Psoas muscle (tissue), 7 donors: ENCODE measurements at regions not wholly inside any gene's neighbourhood (a gene's known extent, or its start where the extent isn't known, plus 50 kb on each side); places are given as distances from the start of the nearest gene placed in this dataset.
"Not testable (repeated sequence)": the region's sequence is repeated elsewhere in the genome, so short reads cannot be mapped to it uniquely, and the experiment has no call there.

Source experiments
- ATAC-seq, 4 donors: fragments of 200-7000 bp; cut with Tn5 transposase; one replicate each; pipeline ENCODE4 v1.9.1; 2020; ENCODE audit warnings: moderate library complexity in 3 of 4, mild to moderate bottlenecking in 2 of 4
- DNase-seq, 2 donors: peaks; one replicate each; pipeline ENCODE4 v3.0.0-alpha.2; 2020
- H3K27ac ChIP-seq: fragments of 200-600 bp; one replicate; pipeline ENCODE4 v1.8.0; 2022
- H3K27me3 ChIP-seq, 3 donors: fragments of 200-600 bp in 1 of 3; one replicate each; pipeline versions ENCODE4 v1.6.1 to v1.8.0; 2013 to 2022; ENCODE audit warnings: low read length in 2 of 3, mild to moderate bottlenecking in 2 of 3, moderate library complexity in 1 of 3; ENCODE audit not compliant: insufficient read depth in 3 of 3
- H3K36me3 ChIP-seq, 2 donors: fragments of 200-600 bp in 1 of 2; one replicate each; pipeline versions ENCODE4 v1.6.1 to v1.8.0; 2013 to 2022; ENCODE audit warnings: low read depth in 1 of 2, mild to moderate bottlenecking in 1 of 2, moderate library complexity in 1 of 2; ENCODE audit not compliant: insufficient read depth in 1 of 2
- H3K4me1 ChIP-seq: fragments of 200-600 bp; one replicate; pipeline ENCODE4 v1.8.0; 2022
- H3K4me3 ChIP-seq: fragments of 200-600 bp; one replicate; pipeline ENCODE4 v1.8.0; 2022; ENCODE audit warnings: mild to moderate bottlenecking
- H3K9me3 ChIP-seq: fragments of 200-600 bp; one replicate; pipeline ENCODE4 v1.8.0; 2022
- CTCF ChIP-seq: fragments of 200-600 bp; IDR thresholded peaks from one replicate; pipeline ENCODE4 v1.8.0; 2022; ENCODE audit warnings: antibody characterized with exemption
- WGBS, 3 donors: extraction: QIAGEN DNeasy Blood & Tissue Kit; methylation state at CpG; one replicate each; pipeline versions ENCODE4 v1.1.6 to v1.1.7; 2013; 5-methylcytosine and 5-hydroxymethylcytosine counted together
- intact Hi-C, 2 donors: fragments of 100-400 bp; cut with DNase I; formaldehyde crosslinking; loops; one replicate each; pipeline versions ENCODE4 v1.11.0 to v1.14.2; 2022
- donor health status: healthy with polysubstance abuse.
- donor health status: DM: no; HTN: no; CAD: no; lungs with moderate emphysema.
- donor health status: Bipolar disorder and iron deficiency.
- donor health status: healthy.
- donor health status: DM: yes; HTN: yes; CAD: no.
- donor health status: DM: no; HTN: no; CAD: no.
- donor health status: DM: yes; HTN: yes; CAD: no.

- H3K9me3 ChIP-seq: no peaks in the 10 kb centered on the region
- DNase-seq (no peak), ATAC-seq (no peak)
- peaks cover 0 to 2% (median 0%) of the 10 kb centered on the region in 3 donors for H3K27me3 ChIP-seq
- H3K27ac ChIP-seq: no peak overlapping the region
- intact Hi-C loops: no loop called here
- H3K36me3 ChIP-seq: no peaks in the 10 kb centered on the region
- 57 to 67% (median 57%) methylated on average over 3 of the region's 3 CpGs for WGBS, 3 donors
- H3K4me3 ChIP-seq: no peak overlapping the region
- H3K4me1 ChIP-seq: no peaks in the 10 kb centered on the region
- no peak for TF ChIP-seq CTCF
Measured at GRCh38 chr14:58987591-58987990, 200.9 kb upstream of the DAAM1 start.

- H3K4me1 ChIP-seq: no peaks in the 10 kb centered on the region
- no peaks in the 10 kb centered on the region for H3K9me3 ChIP-seq
- intact Hi-C loops: no loop called here
- no peak overlapping the region for H3K4me3 ChIP-seq
- WGBS, 3 donors: 67 to 91% (median 68%) methylated on average over 1 of the region's 1 CpG
- no peak for ATAC-seq
- no peak for DNase-seq
- no peaks in the 10 kb centered on the region for H3K36me3 ChIP-seq
- H3K27me3 ChIP-seq: no peaks in the 10 kb centered on the region
- no peak for TF ChIP-seq CTCF
- H3K27ac ChIP-seq: no peak overlapping the region
Measured at GRCh38 chr14:58992935-58993334, 195.5 kb upstream of the DAAM1 start.

GRCh38 chr14:58994130-58994529, 194.3 kb upstream of the DAAM1 start:
- intact Hi-C loops: no loop called here
- no peak for TF ChIP-seq CTCF
- DNase-seq: no peak

GRCh38 chr14:59004012-59004411, 184.5 kb upstream of the DAAM1 start:
- 61 to 90% (median 89%) methylated on average over 2 of the region's 2 CpGs for WGBS, 3 donors
- ATAC-seq: no peak
- Histone ChIP-seq H3K4me1 (no peaks in the 10 kb centered on the region), H3K36me3 (no peaks in the 10 kb centered on the region), H3K27me3 (no peaks in the 10 kb centered on the region), H3K27ac (no peak overlapping the region), H3K9me3 (no peaks in the 10 kb centered on the region), H3K4me3 (no peak overlapping the region)
- intact Hi-C loops: no loop called here
- DNase-seq: no peak
- TF ChIP-seq CTCF: no peak

More at GRCh38 chr14:58994130-58994529, 194.3 kb upstream of the DAAM1 start:
- H3K4me1 ChIP-seq: no peaks in the 10 kb centered on the region
- no peaks in the 10 kb centered on the region for H3K36me3 ChIP-seq
- H3K4me3 ChIP-seq: no peak overlapping the region
- 0 to 65% (median 55%) methylated on average over 1 of the region's 1 CpG for WGBS, 3 donors
- no peak overlapping the region for H3K27ac ChIP-seq
- no peaks in the 10 kb centered on the region for H3K9me3 ChIP-seq
- no peak for ATAC-seq
- no peaks in the 10 kb centered on the region for H3K27me3 ChIP-seq

GRCh38 chr14:59006179-59006578, 182.3 kb upstream of the DAAM1 start:
- 82 to 88% (median 84%) methylated on average over 4 of the region's 4 CpGs for WGBS, 3 donors
- ATAC-seq, H3K4me1 ChIP-seq, H3K27ac ChIP-seq, DNase-seq, H3K9me3 ChIP-seq, H3K36me3 ChIP-seq, H3K27me3 ChIP-seq, H3K4me3 ChIP-seq, intact Hi-C loops: not testable (repeated sequence)
